Urothelium cell line (cell line): ENCODE measurements at regions not wholly inside any gene's neighbourhood (a gene's known extent, or its start where the extent isn't known, plus 50 kb on each side); places are given as distances from the start of the nearest gene placed in this dataset.
A peak's percentile ranks its signal among the peaks of the same experiment; 100 is the strongest.
"Not testable (repeated sequence)": the region's sequence is repeated elsewhere in the genome, so short reads cannot be mapped to it uniquely, and the experiment has no call there.

Source experiments
- DNase-seq: peaks from one replicate; pipeline ENCODE4 v3.0.0; 2011; ENCODE audit warnings: low spot score, mixed read lengths
- FAIRE-seq: peaks from 2 replicates; lab custom pipeline; 2011; peaks lifted over from hg19 to GRCh38; lab: Jason Lieb, UNC

- DNase-seq (no peak), FAIRE-seq (no peak)
Observed at GRCh38 chr17:70510288-70510687, 341.0 kb downstream of the KCNJ2 start.

- no peak for DNase-seq
- FAIRE-seq, result no peak
Observed at GRCh38 chr17:70517816-70518215, 348.5 kb downstream of the KCNJ2 start.

GRCh38 chr17:70519300-70519699, 350.0 kb downstream of the KCNJ2 start:
- no peak for DNase-seq
- no peak for FAIRE-seq

GRCh38 chr17:70520447-70520846, 351.1 kb downstream of the KCNJ2 start:
- FAIRE-seq (no peak), DNase-seq (no peak)

GRCh38 chr17:70520956-70521355, 351.6 kb downstream of the KCNJ2 start:
- DNase-seq (no peak), FAIRE-seq (no peak)

GRCh38 chr17:70521821-70522256, 352.5 kb downstream of the KCNJ2 start:
- FAIRE-seq, result peak; percentile 37
- DNase-seq, result no peak

- DNase-seq (no peak), FAIRE-seq (no peak)
Observed at GRCh38 chr17:70523426-70523825, 354.1 kb downstream of the KCNJ2 start.

GRCh38 chr17:70525035-70525434, 355.7 kb downstream of the KCNJ2 start:
- FAIRE-seq, result peak; percentile 59
- DNase-seq, result not testable (repeated sequence)

- FAIRE-seq (no peak), DNase-seq (no peak)
Observed at GRCh38 chr17:70525961-70526360, 356.6 kb downstream of the KCNJ2 start.

GRCh38 chr17:70527364-70527888, 358.1 kb downstream of the KCNJ2 start:
- FAIRE-seq, result no peak
- DNase-seq, result no peak

GRCh38 chr17:70533427-70533826, 364.1 kb downstream of the KCNJ2 start:
- FAIRE-seq (no peak), DNase-seq (no peak)

GRCh38 chr17:70535986-70536385, 366.7 kb downstream of the KCNJ2 start:
- peak; percentile 68 for FAIRE-seq

GRCh38 chr17:70539132-70539924, 370.0 kb downstream of the KCNJ2 start:
- DNase-seq (no peak), FAIRE-seq (no peak)

More at GRCh38 chr17:70535986-70536385, 366.7 kb downstream of the KCNJ2 start:
- no peak for DNase-seq

- FAIRE-seq, result no peak
- no peak for DNase-seq
Observed at GRCh38 chr17:70542876-70543275, 373.5 kb downstream of the KCNJ2 start.

GRCh38 chr17:70544317-70544716, 375.0 kb downstream of the KCNJ2 start:
- FAIRE-seq, result no peak
- no peak for DNase-seq

- peak; percentile 55 for DNase-seq
- no peak for FAIRE-seq
Observed at GRCh38 chr17:70552230-70552981, 383.1 kb downstream of the KCNJ2 start.

GRCh38 chr17:70552982-70553334, 383.6 kb downstream of the KCNJ2 start:
- peak; percentile 77 for FAIRE-seq
- DNase-seq, result no peak

- no peak for FAIRE-seq
- DNase-seq, result no peak
Observed at GRCh38 chr17:70555723-70556122, 386.4 kb downstream of the KCNJ2 start.

- no peak for DNase-seq
- FAIRE-seq, result no peak
Observed at GRCh38 chr17:70558821-70559220, 389.5 kb downstream of the KCNJ2 start.

- DNase-seq, result no peak
- no peak for FAIRE-seq
Observed at GRCh38 chr17:70560471-70560870, 391.1 kb downstream of the KCNJ2 start.

- FAIRE-seq (no peak), DNase-seq (no peak)
Observed at GRCh38 chr17:70562137-70562536, 392.8 kb downstream of the KCNJ2 start.

GRCh38 chr17:70563281-70563820, 394.0 kb downstream of the KCNJ2 start:
- DNase-seq (no peak), FAIRE-seq (peak; percentile 44)
